Hepatocyte (in vitro differentiated cells): ENCODE measurements at regions not wholly inside any gene's neighbourhood (a gene's known extent, or its start where the extent isn't known, plus 50 kb on each side); places are given as distances from the start of the nearest gene placed in this dataset.

Experiments
- CTCF ChIP-seq: fragments of 200-600 bp; sonication (generic); IDR thresholded peaks from 2 replicates; pipeline ENCODE4 v1.5.1; 2016; ENCODE audit warnings: antibody characterized with exemption, mild to moderate bottlenecking; ENCODE audit not compliant: poor library complexity
- EZH2 ChIP-seq: fragments of 200-600 bp; sonication (generic); IDR thresholded peaks from 2 replicates; pipeline ENCODE4 v1.6.1; 2016; ENCODE audit warnings: antibody characterized with exemption, mild to moderate bottlenecking, borderline replicate concordance
- EZH2phosphoT487 ChIP-seq: fragments of 200-600 bp; sonication (generic); IDR thresholded peaks from one replicate; pipeline ENCODE4 v1.6.1; 2018; ENCODE audit warnings: antibody characterized with exemption, mild to moderate bottlenecking, low read depth, moderate library complexity; ENCODE audit not compliant: unreplicated experiment, severe bottlenecking

GRCh38 chr5:117943541-117943940 is 1044.8 kb downstream of the DTWD2 start:
- TF ChIP-seq CTCF: no peak
- no peak for TF ChIP-seq EZH2
- no peak for TF ChIP-seq EZH2phosphoT487
